T47D (cell line): ENCODE measurements at regions not wholly inside any gene's neighbourhood (a gene's known extent, or its start where the extent isn't known, plus 50 kb on each side); places are given as distances from the start of the nearest gene placed in this dataset.
"Not testable (repeated sequence)": the region's sequence is repeated elsewhere in the genome, so short reads cannot be mapped to it uniquely, and the experiment has no call there.

Experiments used
- DNase-seq, 2 experiments: peaks; one replicate each; pipeline versions ENCODE4 v3.0.0 to v3.0.0-alpha.2; 2011 to 2012; ENCODE audit warnings: low read depth in 1 of 2, low spot score in 1 of 2
- JUND ChIP-seq: IDR thresholded peaks from 2 replicates; pipeline ENCODE4 v1.6.1; 2012; ENCODE audit warnings: low read depth
- in situ Hi-C: cut with HindIII; loops from 2 replicates; pipeline ENCODE4 v1.10.0; 2016; ENCODE audit warnings: low sequenced_read_pairs, low pct_unique_long_range_greater_than_20kb

DNA sequence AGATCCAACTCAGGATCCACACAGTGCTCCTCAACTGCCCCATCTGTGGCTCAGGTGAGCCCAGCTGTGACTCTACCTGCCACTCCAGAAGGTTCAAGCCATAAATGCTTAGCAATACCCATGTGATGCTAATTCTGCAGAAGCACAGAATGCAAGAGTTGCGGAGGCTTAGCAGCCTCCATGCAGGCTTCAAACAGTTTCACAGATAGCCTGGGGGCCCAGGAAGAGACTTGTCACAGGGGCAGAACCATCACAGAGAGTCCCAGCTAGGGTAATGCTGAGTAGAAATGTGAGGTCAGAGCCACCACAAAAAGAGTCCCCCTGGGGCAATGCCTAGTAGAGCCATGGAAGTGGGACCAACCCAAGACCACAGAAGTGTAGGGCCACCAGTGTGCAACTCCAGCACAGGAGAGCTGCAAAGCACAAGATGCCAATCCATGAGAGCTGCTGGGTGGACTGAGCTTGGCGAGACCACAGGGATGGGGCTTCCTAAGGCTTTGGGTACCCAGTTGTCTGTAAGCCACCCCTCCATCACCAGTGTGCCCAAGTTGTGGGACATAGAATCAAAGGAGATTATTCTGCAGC, 283.9 kb downstream of the UBE3D start:
- in situ Hi-C loops: no loop called here
- DNase-seq: no peak
- no peak for TF ChIP-seq JUND

DNA sequence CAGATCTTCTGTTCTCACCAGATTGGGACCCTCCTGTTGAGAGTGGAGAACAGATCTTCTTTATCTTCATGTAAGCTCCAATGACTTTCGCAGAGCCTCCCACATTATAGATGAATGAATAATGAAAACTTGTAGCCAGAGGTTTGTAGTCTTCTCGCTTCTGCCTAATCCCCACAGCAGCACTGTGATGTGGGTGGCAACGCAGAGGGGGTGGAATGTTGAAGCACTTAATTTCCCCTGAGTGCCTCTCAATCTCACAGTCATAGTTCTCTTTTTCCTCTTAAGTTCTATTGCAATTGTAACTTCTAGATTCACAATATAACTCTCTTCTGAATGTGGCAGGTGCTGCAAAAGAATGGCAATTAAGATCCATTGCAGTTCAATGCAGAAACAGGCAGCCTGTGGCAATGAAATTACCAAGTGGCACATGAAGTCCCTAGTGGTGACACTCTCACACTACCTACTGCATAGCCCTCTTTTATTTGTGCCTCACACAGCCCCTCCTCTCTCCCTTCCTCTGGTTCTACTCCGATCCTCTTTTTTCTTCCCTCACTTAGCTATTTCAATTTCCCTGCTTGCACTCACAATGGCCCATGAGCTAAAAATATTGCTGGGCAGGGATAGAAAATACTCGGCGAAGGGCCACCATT, 281.9 kb downstream of the UBE3D start:
- no peak for TF ChIP-seq JUND
- in situ Hi-C loops: no loop called here

GRCh38 chr6:82785206-82785605, 280.4 kb downstream of the UBE3D start:
- no peak for DNase-seq
- in situ Hi-C loops: no loop called here
- TF ChIP-seq JUND: no peak

More for the DNA sequence above, 281.9 kb downstream of the UBE3D start:
- peak in 1 of 2 experiments; percentile 30 for DNase-seq

GRCh38 chr6:82786248-82786647, 279.4 kb downstream of the UBE3D start:
- DNase-seq: no peak
- no peak for TF ChIP-seq JUND
- in situ Hi-C loops: no loop called here

GRCh38 chr6:82795940-82796339, 269.7 kb downstream of the UBE3D start:
- DNase-seq: no peak
- in situ Hi-C loops: no loop called here
- no peak for TF ChIP-seq JUND

DNA sequence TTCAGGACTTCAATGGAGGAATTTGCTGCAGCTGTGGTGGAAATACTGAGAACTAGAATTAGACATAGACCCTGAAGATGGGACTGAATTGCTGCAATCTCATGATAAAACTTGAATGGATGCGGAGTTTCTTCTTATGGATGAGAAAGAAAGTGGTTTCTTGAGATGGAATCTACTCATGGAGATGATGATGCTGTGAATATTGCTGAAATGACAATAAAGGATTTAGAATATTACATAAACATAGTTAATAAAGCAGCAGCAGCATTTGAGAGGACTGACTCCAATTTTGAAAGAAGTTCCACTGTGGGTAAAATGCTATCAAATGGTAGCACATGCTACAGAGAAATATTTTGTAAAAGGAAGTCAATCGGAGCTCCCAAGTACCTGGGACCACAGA, 264.6 kb downstream of the UBE3D start:
- in situ Hi-C loops: no loop called here
- no peak for DNase-seq
- no peak for TF ChIP-seq JUND

DNA sequence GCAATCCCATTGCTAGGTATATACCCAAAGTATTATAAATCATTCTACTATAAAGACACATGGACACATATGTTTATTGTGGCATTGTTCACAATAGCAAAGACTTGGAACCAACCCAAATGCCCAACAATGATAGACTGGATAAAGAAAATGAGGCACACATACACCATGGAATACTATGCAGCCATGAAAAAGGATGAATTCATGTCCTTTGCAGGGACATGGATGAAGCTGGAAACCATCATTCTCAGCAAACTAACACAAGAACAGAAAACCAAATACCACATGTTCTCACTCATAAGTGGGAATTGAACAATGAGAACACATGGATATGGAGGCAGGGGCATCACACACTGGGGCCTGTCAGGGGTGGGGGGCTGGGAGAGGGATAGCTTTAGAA, 249.4 kb downstream of the UBE3D start:
- DNase-seq, in situ Hi-C loops: not testable (repeated sequence)

DNA sequence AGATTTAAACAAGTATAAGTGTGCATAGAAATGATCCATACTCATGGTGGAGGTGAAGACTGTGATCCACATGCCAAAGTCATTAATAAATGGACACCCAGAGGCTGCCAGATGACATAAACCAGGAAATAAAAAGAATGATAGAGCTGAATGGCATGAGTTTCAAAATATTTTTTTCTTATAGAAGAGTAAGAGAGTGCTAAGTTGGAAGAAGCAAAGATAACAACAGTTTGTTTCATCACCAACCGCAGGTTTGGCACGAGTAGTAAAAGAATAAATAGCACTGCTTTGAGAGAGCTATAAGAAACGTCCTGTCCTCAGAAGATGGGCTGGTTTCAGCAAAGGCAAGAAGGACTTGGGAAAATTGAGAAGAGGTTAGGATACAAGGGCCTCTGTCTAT, 246.9 kb downstream of the UBE3D start:
- no peak for DNase-seq
- in situ Hi-C loops: no loop called here
- no peak for TF ChIP-seq JUND

DNA sequence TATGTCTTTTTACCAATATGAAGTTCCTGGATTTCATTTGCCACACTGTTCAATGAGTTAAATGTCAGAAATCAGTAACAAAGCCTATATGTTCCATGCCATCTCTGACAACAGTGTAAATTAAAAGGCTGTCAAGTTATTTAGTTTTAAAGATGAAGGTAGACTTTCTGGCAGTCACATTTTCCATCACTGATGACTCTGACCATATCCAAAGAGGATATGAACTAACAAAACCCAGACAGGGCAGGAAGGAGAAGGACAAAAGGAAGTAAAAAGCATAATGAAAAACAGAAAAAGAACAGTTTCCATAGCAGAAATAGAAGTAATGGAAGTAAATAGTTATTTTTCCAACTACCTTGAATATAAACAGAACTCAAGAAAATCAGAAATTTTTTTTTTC, 242.3 kb downstream of the UBE3D start:
- in situ Hi-C loops: no loop called here
- DNase-seq: no peak
- TF ChIP-seq JUND: no peak

DNA sequence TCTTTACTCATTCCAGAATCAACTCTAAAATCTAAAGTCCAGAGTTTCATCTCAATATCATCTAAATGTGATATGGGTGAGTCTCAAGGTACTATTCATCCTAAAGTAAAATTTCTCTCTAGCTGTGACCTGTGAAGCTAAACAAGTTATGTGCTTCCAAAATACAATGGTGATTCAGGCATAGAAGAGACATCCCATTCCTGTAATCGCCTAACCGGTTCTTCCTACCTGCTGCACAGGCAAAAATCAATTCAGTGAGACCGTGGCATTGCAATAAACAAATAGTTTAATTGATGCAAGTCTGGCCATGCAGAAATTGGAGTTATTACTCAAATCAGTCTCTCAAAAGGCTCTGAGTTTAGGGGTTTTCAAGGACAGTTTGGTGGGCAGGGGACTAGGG, 232.8 kb downstream of the UBE3D start:
- TF ChIP-seq JUND: no peak
- in situ Hi-C loops: no loop called here
- DNase-seq: peak in 1 of 2 experiments; percentile 14

GRCh38 chr6:82833481-82833880, 232.2 kb downstream of the UBE3D start:
- in situ Hi-C loops: no loop called here
- no peak for TF ChIP-seq JUND

GRCh38 chr6:82836022-82836575, 229.5 kb downstream of the UBE3D start:
- no peak for TF ChIP-seq JUND
- in situ Hi-C loops: no loop called here
- no peak for DNase-seq

More at GRCh38 chr6:82833481-82833880, 232.2 kb downstream of the UBE3D start:
- DNase-seq: no peak

- in situ Hi-C loops: no loop called here
- TF ChIP-seq JUND: no peak
- no peak for DNase-seq
Measured at GRCh38 chr6:82840571-82840970, 225.1 kb downstream of the UBE3D start.

DNA sequence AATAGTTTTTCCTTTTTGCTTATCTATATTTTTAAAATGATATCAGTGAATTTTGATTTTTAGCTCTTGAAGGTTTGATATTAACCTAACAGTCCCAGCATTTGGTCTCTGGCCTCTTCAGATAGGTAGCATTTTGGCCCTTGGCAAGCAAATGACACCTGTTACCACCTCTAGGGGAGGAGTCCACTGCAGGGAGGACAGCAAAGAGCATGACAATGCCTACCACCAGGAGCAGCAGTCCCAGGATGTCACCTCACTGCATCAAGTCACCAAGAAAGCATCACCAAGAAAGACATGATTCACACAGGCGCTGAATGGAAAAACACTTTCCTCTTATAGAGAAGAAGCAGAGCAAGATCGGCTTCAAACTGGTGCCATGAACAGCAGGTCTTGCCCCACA, 224.3 kb downstream of the UBE3D start:
- in situ Hi-C loops: no loop called here
- no peak for TF ChIP-seq JUND
- DNase-seq: peak in 1 of 2 experiments; percentile 3
